Panc1 (cell line): ENCODE measurements at regions not wholly inside any gene's neighbourhood (a gene's known extent, or its start where the extent isn't known, plus 50 kb on each side); places are given as distances from the start of the nearest gene placed in this dataset.

ENCODE experiments used
- ATAC-seq: fragments of 200-7000 bp; cut with Tn5 transposase; 2 replicates; pipeline ENCODE4 v1.9.1; 2020; ENCODE audit warnings: mild to moderate bottlenecking, moderate library complexity
- BruUV-seq: library from RNA; stranded (reverse); fragments of 400-500 nt; replicated peaks from 2 replicates; lab custom pipeline; 2021; lab: Mats Ljungman, UMichigan
- CTCF ChIA-PET: fragments of 300-600 bp; sonication (Branson Sonifier 250); formaldehyde crosslinking; loops from one replicate; lab custom pipeline; 2022; ENCODE audit warnings: antibody characterized with exemption; lab: Charles Lee
- POLR2A ChIA-PET: fragments of 300-600 bp; sonication (Branson Sonifier 250); formaldehyde crosslinking; loops from one replicate; lab custom pipeline; 2022; ENCODE audit warnings: antibody characterized with exemption; lab: Charles Lee
- DNase-seq: peaks from one replicate; pipeline ENCODE4 v3.0.0-alpha.2; 2010; ENCODE audit warnings: low read depth, low spot score
- H3K27ac ChIP-seq: 2 replicates; pipeline ENCODE4 v1.5.1; 2011; ENCODE audit warnings: mild to moderate bottlenecking, low read length, inconsistent platforms
- H3K27me3 ChIP-seq: fragments of 200-500 bp; sonication (Bioruptor generic); 2 replicates; pipeline ENCODE4 v1.6.0; 2014; ENCODE audit warnings: low read length, inconsistent platforms; ENCODE audit not compliant: control insufficient read depth, insufficient read depth
- H3K36me3 ChIP-seq: fragments of 200-500 bp; sonication (Bioruptor generic); 2 replicates; pipeline ENCODE4 v1.5.1; 2014; ENCODE audit warnings: inconsistent platforms, mild to moderate bottlenecking, low read length, moderate library complexity; ENCODE audit not compliant: control insufficient read depth, insufficient read depth
- H3K4me1 ChIP-seq: 2 replicates; pipeline ENCODE4 v1.5.1; 2011; ENCODE audit warnings: inconsistent platforms, mild to moderate bottlenecking, low read length, moderate library complexity; ENCODE audit not compliant: control insufficient read depth, insufficient read depth
- H3K4me3 ChIP-seq, 2 experiments: 2 replicates each; pipeline ENCODE4 v1.5.1; 2011 to 2012; ENCODE audit warnings: low read depth in 2 of 2, low read length in 2 of 2, mild to moderate bottlenecking in 2 of 2, inconsistent platforms in 1 of 2, moderate library complexity in 1 of 2
- H3K9me3 ChIP-seq: fragments of 200-500 bp; sonication (Bioruptor generic); 2 replicates; pipeline ENCODE4 v1.5.1; 2014; ENCODE audit warnings: low read depth, mild to moderate bottlenecking, inconsistent platforms, low read length, moderate library complexity; ENCODE audit not compliant: control insufficient read depth, insufficient read depth
- CTCF ChIP-seq: fragments of 450-650 bp; IDR thresholded peaks from 2 replicates; pipeline ENCODE4 v1.5.1; 2017; ENCODE audit warnings: mild to moderate bottlenecking
- POLR2AphosphoS5 ChIP-seq: IDR thresholded peaks from 2 replicates; pipeline ENCODE4 v1.6.1; 2012; ENCODE audit warnings: mild to moderate bottlenecking, low read depth, low read length, moderate library complexity
- REST ChIP-seq, 2 experiments: IDR thresholded peaks; 2 replicates each; pipeline ENCODE4 v1.6.1; 2011 to 2012; ENCODE audit warnings: low read depth in 2 of 2, control low read depth in 1 of 2, low read length in 1 of 2, mild to moderate bottlenecking in 1 of 2, moderate library complexity in 1 of 2; ENCODE audit not compliant: insufficient read depth in 1 of 2
- SIN3A ChIP-seq: IDR thresholded peaks from 2 replicates; pipeline ENCODE4 v1.6.1; 2012; ENCODE audit warnings: low read depth, mild to moderate bottlenecking, low read length, moderate library complexity, borderline replicate concordance; ENCODE audit not compliant: insufficient read depth
- TCF7L2 ChIP-seq: IDR thresholded peaks from 2 replicates; pipeline ENCODE4 v1.6.1; 2011; ENCODE audit warnings: mild to moderate bottlenecking, low read depth, low read length, inconsistent platforms
- in situ Hi-C: cut with HindIII; loops from 2 replicates; pipeline ENCODE4 v1.10.0; 2016; ENCODE audit warnings: low sequenced_read_pairs, low pct_unique_long_range_greater_than_20kb
- intact Hi-C: fragments of 100-400 bp; cut with micrococcal nuclease; formaldehyde crosslinking; loops from one replicate; pipeline ENCODE4 v1.10.0; 2022; ENCODE audit not compliant: unreplicated experiment

GRCh38 chr19:37304884-37305255 lies 66.0 kb upstream of the ZNF527 start:
- BruUV-seq: no TSS peak
- POLR2A ChIA-PET: no interaction called here
- in situ Hi-C loops: no loop called here
- no peaks in the 10 kb centered on the region for H3K4me1 ChIP-seq
- ATAC-seq (no peak), DNase-seq (no peak)
- TF ChIP-seq SIN3A (no peak), TCF7L2 (no peak), CTCF (no peak), REST (IDR thresholded peaks at IDR 0.05; ENCODE audit: insufficient read depth in 1 of 2, low read depth in 2 of 2, low read length in 1 of 2) (no peak), POLR2AphosphoS5 (no peak)
- CTCF ChIA-PET: no interaction called here
- no peaks in the 10 kb centered on the region for H3K27me3 ChIP-seq
- no peaks in the 10 kb centered on the region for H3K9me3 ChIP-seq
- no peaks in the 10 kb centered on the region for H3K36me3 ChIP-seq
- intact Hi-C loops: no loop called here
- H3K4me3 ChIP-seq: no peak overlapping the region
- H3K27ac ChIP-seq: no peak overlapping the region

GRCh38 chr19:37306383-37306963 lies 64.4 kb upstream of the ZNF527 start:
- in situ Hi-C loops (no loop called here), intact Hi-C loops (no loop called here)
- DNase-seq (no peak), ATAC-seq (no peak)
- CTCF ChIA-PET: interaction anchor here (0.5 kb wide), 1 partner anchor 193 kb away, joined by 4 read pairs; no protein-coding TSS in a partner anchor
- H3K4me3 ChIP-seq: no peak overlapping the region
- no peak for TF ChIP-seq TCF7L2
- no peak for TF ChIP-seq CTCF
- TF ChIP-seq SIN3A: no peak
- no peak for TF ChIP-seq POLR2AphosphoS5
- no peak for TF ChIP-seq REST (IDR thresholded peaks at IDR 0.05; ENCODE audit: insufficient read depth in 1 of 2, low read depth in 2 of 2, low read length in 1 of 2)
- H3K27me3 ChIP-seq: no peaks in the 10 kb centered on the region
- POLR2A ChIA-PET: no interaction called here
- no peaks in the 10 kb centered on the region for H3K4me1 ChIP-seq
- no peaks in the 10 kb centered on the region for H3K36me3 ChIP-seq
- H3K27ac ChIP-seq: no peak overlapping the region
- no peaks in the 10 kb centered on the region for H3K9me3 ChIP-seq
- BruUV-seq: no TSS peak
